D721Med (cell line): ENCODE measurements at regions not wholly inside any gene's neighbourhood (a gene's known extent, or its start where the extent isn't known, plus 50 kb on each side); places are given as distances from the start of the nearest gene placed in this dataset.
"Not testable (repeated sequence)": the region's sequence is repeated elsewhere in the genome, so short reads cannot be mapped to it uniquely, and the experiment has no call there.

Source experiments
- DNase-seq: peaks from one replicate; pipeline ENCODE4 v3.0.0; 2011; ENCODE audit warnings: low spot score; ENCODE audit not compliant: insufficient read length
- FAIRE-seq: peaks from 2 replicates; lab custom pipeline; 2011; peaks lifted over from hg19 to GRCh38; lab: Jason Lieb, UNC
- TF ChIP-seq, protein P1 (sequence below): IDR thresholded peaks from 2 replicates; pipeline ENCODE4 v1.5.1; 2012; ENCODE audit warnings: mild to moderate bottlenecking, control low read depth; ENCODE audit not compliant: insufficient read depth; ENCODE audit errors: missing control alignments

DNA sequence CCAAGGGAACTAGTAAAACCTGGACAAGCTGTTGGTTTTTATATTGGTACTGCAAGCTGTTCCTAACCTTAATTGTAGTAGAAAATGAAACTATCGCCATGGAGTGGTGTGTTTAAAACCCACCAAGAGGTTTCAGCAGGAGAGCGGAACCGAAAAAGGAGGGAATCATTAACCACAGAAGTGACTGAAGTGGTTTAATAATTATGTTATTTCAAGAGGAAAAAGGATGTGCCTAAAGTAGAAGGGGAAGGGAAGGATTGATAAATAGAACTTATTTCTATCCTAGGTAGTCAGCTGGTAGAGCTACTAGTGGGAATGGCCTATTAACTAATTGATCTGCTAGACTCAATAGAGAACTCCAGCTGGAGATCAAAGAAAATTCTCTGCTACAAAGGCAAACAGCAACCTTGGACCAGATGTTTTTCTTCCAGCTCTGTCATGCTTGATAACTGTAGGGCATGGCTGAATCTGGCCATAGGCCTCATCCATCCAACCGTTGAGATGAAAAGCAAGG, 91.8 kb downstream of the BAMBI start:
- TF ChIP-seq, protein P1, sequence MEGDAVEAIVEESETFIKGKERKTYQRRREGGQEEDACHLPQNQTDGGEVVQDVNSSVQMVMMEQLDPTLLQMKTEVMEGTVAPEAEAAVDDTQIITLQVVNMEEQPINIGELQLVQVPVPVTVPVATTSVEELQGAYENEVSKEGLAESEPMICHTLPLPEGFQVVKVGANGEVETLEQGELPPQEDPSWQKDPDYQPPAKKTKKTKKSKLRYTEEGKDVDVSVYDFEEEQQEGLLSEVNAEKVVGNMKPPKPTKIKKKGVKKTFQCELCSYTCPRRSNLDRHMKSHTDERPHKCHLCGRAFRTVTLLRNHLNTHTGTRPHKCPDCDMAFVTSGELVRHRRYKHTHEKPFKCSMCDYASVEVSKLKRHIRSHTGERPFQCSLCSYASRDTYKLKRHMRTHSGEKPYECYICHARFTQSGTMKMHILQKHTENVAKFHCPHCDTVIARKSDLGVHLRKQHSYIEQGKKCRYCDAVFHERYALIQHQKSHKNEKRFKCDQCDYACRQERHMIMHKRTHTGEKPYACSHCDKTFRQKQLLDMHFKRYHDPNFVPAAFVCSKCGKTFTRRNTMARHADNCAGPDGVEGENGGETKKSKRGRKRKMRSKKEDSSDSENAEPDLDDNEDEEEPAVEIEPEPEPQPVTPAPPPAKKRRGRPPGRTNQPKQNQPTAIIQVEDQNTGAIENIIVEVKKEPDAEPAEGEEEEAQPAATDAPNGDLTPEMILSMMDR, result no peak
- no peak for DNase-seq
- FAIRE-seq, result no peak

GRCh38 chr10:28771580-28772090, 94.3 kb downstream of the BAMBI start:
- not testable (repeated sequence) for FAIRE-seq, DNase-seq

DNA sequence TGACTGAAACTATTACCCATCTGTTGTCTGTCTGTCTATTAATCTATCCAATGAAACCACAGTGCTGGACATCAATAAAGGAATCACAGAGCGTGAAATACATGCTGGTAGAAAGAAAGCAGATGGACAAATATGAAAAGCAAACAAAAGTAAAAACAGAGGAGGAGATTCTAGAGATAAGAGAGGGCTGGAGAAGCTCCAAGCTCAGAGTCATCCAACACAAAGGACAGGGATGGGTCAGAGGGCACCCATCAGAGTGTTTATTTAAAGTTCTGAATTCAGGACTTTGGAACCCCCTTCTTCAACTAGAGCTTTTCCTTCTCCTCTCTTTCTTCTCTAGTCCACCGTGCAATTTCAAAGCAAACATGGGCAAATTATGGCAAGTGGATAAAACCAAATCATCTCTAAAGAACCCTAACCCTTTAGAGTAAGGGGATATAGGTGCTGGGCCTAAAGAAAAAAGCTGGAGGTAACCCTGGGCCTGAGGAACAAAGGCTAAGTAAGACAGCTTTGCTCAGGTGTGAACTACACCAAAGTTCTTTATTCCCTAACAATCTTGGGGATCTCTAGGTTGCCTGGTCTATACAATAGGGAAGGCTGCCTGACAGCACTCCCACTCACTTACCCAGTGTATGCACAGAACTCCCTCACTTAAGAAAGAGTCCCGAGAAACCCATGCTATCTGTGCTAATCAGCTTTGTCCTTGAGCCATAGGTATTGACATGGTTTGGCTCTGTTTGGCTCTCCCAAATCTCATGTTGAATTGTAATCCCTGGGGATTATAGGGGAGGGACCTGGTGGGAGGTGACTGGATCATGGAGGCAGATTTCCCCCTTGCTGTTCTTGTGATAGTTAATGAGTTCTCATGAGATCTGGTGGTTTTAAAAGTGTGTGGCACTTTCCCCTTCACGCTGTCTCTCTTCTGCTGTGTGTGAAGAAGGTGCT, 97.0 kb downstream of the BAMBI start:
- TF ChIP-seq, protein P1, result no peak
- FAIRE-seq, result no peak
- DNase-seq, result no peak

DNA sequence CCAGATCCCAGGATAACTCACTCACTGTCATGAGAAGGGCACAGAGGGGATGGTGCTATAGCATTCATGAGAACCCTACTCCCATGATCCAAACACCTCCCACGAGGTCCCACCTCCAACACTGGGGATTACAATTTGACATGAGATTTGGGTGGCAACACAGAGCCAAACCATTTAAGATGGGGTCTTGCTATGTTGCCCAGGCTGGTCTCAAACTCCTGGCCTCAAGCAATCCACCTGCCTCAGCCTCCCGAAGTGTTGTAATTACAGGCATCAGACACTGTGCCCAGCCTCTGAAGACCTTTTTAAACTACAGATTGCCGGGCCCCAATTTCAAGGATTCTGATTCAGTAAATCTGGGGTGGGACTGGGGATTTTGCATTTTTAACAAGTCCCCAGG, 98.5 kb downstream of the BAMBI start:
- TF ChIP-seq, protein P1, result no peak
- DNase-seq (no peak), FAIRE-seq (no peak)

- FAIRE-seq (no peak), DNase-seq (no peak)
- TF ChIP-seq, protein P1, result no peak
Observed at GRCh38 chr10:28776519-28776918, 99.2 kb downstream of the BAMBI start.

DNA sequence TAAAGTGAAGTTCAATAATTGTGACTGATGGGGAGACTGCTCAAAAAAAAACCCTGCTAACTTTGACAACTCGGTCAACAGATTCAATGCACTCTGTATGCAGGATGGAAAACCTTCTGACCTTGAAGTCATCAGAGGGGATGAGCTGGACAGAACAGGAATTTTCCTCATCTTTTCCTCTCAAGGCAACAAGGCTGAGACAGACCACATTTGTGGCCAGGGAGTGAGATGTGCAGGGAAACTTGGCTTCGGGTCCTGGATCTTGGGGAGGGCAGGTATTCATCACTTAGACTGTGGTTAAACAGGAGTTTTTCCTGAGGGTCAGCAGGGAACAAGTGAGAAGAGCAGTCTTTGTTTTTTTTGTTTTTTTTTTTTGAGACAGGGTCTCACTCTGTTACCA, 100.6 kb downstream of the BAMBI start:
- FAIRE-seq, result no peak
- TF ChIP-seq, protein P1, result no peak
- no peak for DNase-seq

GRCh38 chr10:28778524-28778923, 101.2 kb downstream of the BAMBI start:
- TF ChIP-seq, protein P1, result no peak
- DNase-seq, result no peak
- no peak for FAIRE-seq
